ENCODE measurements at regions not wholly inside any gene's neighbourhood (a gene's known extent, or its start where the extent isn't known, plus 50 kb on each side); places are given as distances from the start of the nearest gene placed in this dataset.
"Not testable (repeated sequence)": the region's sequence is repeated elsewhere in the genome, so short reads cannot be mapped to it uniquely, and the experiment has no call there.

GRCh38 chr7:9029681-9030530 is 596.5 kb downstream of the NXPH1 start:
- no peak for FAIRE-seq
- H3K27me3 ChIP-seq (ENCODE audit: control insufficient read depth, insufficient read depth, low read length), result no peaks in the 10 kb centered on the region
- H3K36me3 ChIP-seq (ENCODE audit: control insufficient read depth, insufficient read depth, low read length), result no peaks in the 10 kb centered on the region
- TF ChIP-seq, protein P1, sequence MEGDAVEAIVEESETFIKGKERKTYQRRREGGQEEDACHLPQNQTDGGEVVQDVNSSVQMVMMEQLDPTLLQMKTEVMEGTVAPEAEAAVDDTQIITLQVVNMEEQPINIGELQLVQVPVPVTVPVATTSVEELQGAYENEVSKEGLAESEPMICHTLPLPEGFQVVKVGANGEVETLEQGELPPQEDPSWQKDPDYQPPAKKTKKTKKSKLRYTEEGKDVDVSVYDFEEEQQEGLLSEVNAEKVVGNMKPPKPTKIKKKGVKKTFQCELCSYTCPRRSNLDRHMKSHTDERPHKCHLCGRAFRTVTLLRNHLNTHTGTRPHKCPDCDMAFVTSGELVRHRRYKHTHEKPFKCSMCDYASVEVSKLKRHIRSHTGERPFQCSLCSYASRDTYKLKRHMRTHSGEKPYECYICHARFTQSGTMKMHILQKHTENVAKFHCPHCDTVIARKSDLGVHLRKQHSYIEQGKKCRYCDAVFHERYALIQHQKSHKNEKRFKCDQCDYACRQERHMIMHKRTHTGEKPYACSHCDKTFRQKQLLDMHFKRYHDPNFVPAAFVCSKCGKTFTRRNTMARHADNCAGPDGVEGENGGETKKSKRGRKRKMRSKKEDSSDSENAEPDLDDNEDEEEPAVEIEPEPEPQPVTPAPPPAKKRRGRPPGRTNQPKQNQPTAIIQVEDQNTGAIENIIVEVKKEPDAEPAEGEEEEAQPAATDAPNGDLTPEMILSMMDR (IDR thresholded peaks at IDR 0.05; ENCODE audit: insufficient read depth, low read length, severe bottlenecking), result no peak
- peak; percentile 0 for DNase-seq (ENCODE audit: low read depth)
- H3K4me3 ChIP-seq (ENCODE audit: low read depth, low read length), result no peak overlapping the region

DNA sequence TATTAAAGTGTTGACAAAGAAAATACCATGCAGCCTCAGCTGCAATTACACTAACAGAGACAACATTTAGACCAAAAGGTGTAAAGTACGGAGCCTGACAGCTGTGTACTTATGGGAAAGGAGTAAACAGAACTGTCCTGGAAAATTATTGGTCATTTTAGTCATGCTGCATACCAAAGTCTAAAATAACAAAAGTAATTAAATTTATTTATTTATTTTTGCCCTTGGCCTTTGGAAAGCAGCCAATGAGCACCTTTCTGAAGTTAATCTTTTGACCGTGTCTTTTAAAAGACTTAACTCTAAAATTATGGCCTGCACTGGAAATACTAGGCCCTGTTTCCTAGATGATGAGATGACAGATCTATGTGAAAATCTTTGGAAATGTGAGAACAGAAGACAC is 597.6 kb downstream of the NXPH1 start:
- no peak overlapping the region for H3K4me3 ChIP-seq (ENCODE audit: low read depth, low read length)
- H3K27me3 ChIP-seq (ENCODE audit: control insufficient read depth, insufficient read depth, low read length), result no peaks in the 10 kb centered on the region
- FAIRE-seq (no peak), DNase-seq (ENCODE audit: low read depth) (no peak)
- H3K36me3 ChIP-seq (ENCODE audit: control insufficient read depth, insufficient read depth, low read length), result no peaks in the 10 kb centered on the region
- TF ChIP-seq, protein P1 (IDR thresholded peaks at IDR 0.05; ENCODE audit: insufficient read depth, low read length, severe bottlenecking), result no peak

GRCh38 chr7:9031386-9031785 is 598.0 kb downstream of the NXPH1 start:
- Histone ChIP-seq H3K4me3 (ENCODE audit: low read depth, low read length) (no peak overlapping the region), H3K27me3 (ENCODE audit: control insufficient read depth, insufficient read depth, low read length) (no peaks in the 10 kb centered on the region), H3K36me3 (ENCODE audit: control insufficient read depth, insufficient read depth, low read length) (no peaks in the 10 kb centered on the region)
- DNase-seq (ENCODE audit: low read depth) (no peak), FAIRE-seq (no peak)
- TF ChIP-seq, protein P1 (IDR thresholded peaks at IDR 0.05; ENCODE audit: insufficient read depth, low read length, severe bottlenecking), result no peak

DNA sequence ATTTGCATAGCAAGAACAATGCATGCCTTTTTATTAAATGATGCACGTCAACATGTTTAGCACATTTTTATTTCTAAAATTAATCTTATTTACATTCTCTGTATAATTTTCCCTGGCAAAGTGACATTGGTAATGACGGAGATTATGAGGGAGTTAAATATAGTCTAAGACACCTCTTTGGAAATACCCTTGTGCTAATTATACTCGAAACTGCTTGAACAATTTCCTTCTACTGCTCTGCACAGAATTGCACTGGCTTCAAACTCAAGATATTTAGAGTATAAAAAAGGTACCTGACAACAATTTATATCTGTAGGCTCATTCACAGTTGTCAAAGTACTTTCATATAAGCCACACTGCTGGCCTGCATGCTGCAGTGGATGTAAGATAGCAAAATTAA is 602.7 kb downstream of the NXPH1 start:
- FAIRE-seq (no peak), DNase-seq (ENCODE audit: low read depth) (no peak)
- H3K4me3 ChIP-seq (ENCODE audit: low read depth, low read length), result no peak overlapping the region
- no peaks in the 10 kb centered on the region for H3K27me3 ChIP-seq (ENCODE audit: control insufficient read depth, insufficient read depth, low read length)
- H3K36me3 ChIP-seq (ENCODE audit: control insufficient read depth, insufficient read depth, low read length), result no peaks in the 10 kb centered on the region
- TF ChIP-seq, protein P1 (IDR thresholded peaks at IDR 0.05; ENCODE audit: insufficient read depth, low read length, severe bottlenecking), result no peak

DNA sequence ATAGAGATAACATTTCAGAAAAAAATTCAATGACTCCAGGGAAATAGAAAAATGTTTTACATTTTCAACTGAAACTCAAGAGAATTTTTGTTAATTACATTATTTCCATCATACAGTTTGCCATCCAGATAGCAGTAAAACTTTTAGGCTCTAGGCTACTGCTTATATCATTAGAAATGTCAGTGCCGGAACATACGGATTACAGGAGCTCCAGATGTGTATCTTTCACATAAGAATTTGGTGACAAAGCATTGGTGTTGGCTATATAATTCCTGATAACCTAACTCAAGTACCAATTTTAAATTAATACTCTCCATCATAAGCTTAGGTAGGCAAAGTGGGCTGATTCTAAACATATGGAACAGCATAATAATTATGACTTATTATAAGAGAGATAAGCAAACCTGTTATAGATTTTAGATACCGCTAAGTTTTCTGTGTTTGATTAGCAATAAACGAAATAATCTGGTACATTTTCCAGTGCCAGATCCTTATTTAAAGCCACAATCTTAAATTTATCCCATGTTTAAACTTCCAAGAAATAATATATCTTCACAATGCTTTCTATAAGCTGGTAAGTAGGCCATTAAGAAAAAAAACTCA is 637.9 kb downstream of the NXPH1 start:
- Histone ChIP-seq H3K27me3 (ENCODE audit: control insufficient read depth, insufficient read depth, low read length) (no peaks in the 10 kb centered on the region), H3K36me3 (ENCODE audit: control insufficient read depth, insufficient read depth, low read length) (no peaks in the 10 kb centered on the region), H3K4me3 (ENCODE audit: low read depth, low read length) (no peak overlapping the region)
- TF ChIP-seq, protein P1 (IDR thresholded peaks at IDR 0.05; ENCODE audit: insufficient read depth, low read length, severe bottlenecking), result no peak
- DNase-seq (ENCODE audit: low read depth) (no peak), FAIRE-seq (no peak)

DNA sequence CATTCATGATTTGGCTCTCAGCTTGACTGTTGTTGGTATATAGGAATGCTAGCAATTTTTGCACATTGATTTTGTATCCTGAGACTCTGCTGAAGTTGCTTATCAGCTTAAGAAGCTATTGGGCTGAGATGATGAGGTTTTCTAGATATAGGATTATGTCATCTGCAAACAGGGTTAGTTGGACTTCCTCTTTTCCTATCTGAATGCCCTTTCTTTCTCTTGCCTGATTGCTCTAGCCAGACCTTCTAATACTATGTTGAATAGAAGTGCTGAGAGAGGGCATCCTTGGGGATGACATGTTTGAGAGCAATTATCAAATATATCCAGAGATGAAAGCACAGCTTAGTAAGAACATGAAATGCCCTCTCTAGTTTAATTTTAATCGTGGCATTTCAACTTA is 642.4 kb downstream of the NXPH1 start:
- DNase-seq (ENCODE audit: low read depth); H3K27me3 ChIP-seq (ENCODE audit: control insufficient read depth, insufficient read depth, low read length): not testable (repeated sequence)

More for the DNA sequence above, 642.4 kb downstream of the NXPH1 start:
- FAIRE-seq; H3K4me3 ChIP-seq (ENCODE audit: low read depth, low read length); H3K36me3 ChIP-seq (ENCODE audit: control insufficient read depth, insufficient read depth, low read length): not testable (repeated sequence)
